H9 (cell line): ENCODE measurements at regions not wholly inside any gene's neighbourhood (a gene's known extent, or its start where the extent isn't known, plus 50 kb on each side); places are given as distances from the start of the nearest gene placed in this dataset.

ENCODE experiments used
- DNase-seq: peaks from one replicate; pipeline ENCODE4 v3.0.0-alpha.2; 2017
- H2AFZ ChIP-seq: one replicate; pipeline ENCODE4 v1.6.1; 2013; ENCODE audit warnings: mild to moderate bottlenecking, low read length, control low read depth, moderate library complexity
- H2AK5ac ChIP-seq: 2 replicates; pipeline ENCODE4 v1.6.1; 2013; ENCODE audit warnings: low read length, control low read depth, mixed read lengths; ENCODE audit not compliant: insufficient read length
- H2BK120ac ChIP-seq: one replicate; pipeline ENCODE4 v1.6.1; 2013; ENCODE audit warnings: low read depth, mild to moderate bottlenecking, low read length, control low read depth, inconsistent platforms; ENCODE audit not compliant: poor library complexity, severe bottlenecking
- H2BK12ac ChIP-seq: 2 replicates; pipeline ENCODE4 v1.6.1; 2013; ENCODE audit warnings: low read length, control low read depth, mixed read lengths, low read depth; ENCODE audit not compliant: insufficient read length
- H2BK15ac ChIP-seq: 2 replicates; pipeline ENCODE4 v1.6.1; 2013; ENCODE audit warnings: low read depth, low read length, control low read depth
- H2BK20ac ChIP-seq: one replicate; pipeline ENCODE4 v1.6.1; 2013; ENCODE audit warnings: low read depth, mild to moderate bottlenecking, low read length, control low read depth, inconsistent platforms; ENCODE audit not compliant: poor library complexity, severe bottlenecking
- H2BK5ac ChIP-seq: 2 replicates; pipeline ENCODE4 v1.6.1; 2013; ENCODE audit warnings: low read length, control low read depth, mixed read lengths; ENCODE audit not compliant: insufficient read length
- H3K14ac ChIP-seq: 2 replicates; pipeline ENCODE4 v1.6.1; 2013; ENCODE audit warnings: low read length, control low read depth; ENCODE audit not compliant: insufficient read depth
- H3K18ac ChIP-seq: 2 replicates; pipeline ENCODE4 v1.6.1; 2013; ENCODE audit warnings: low read depth, mild to moderate bottlenecking, mixed read lengths, low read length, control low read depth; ENCODE audit not compliant: insufficient read length
- H3K23ac ChIP-seq: 2 replicates; pipeline ENCODE4 v1.6.1; 2013; ENCODE audit warnings: low read length, control low read depth, mixed read lengths, low read depth; ENCODE audit not compliant: insufficient read length
- H3K23me2 ChIP-seq: 2 replicates; pipeline ENCODE4 v1.6.1; 2013; ENCODE audit warnings: low read depth, mild to moderate bottlenecking, mixed read lengths, low read length, control low read depth; ENCODE audit not compliant: insufficient read length, poor library complexity, severe bottlenecking
- H3K27ac ChIP-seq: 2 replicates; pipeline ENCODE4 v1.5.1; 2013; ENCODE audit warnings: low read length, control low read depth, mixed read lengths, low read depth; ENCODE audit not compliant: insufficient read length
- H3K27me3 ChIP-seq: 2 replicates; pipeline ENCODE4 v1.6.1; 2013; ENCODE audit warnings: low read length, control low read depth, inconsistent platforms; ENCODE audit not compliant: insufficient read depth
- H3K4ac ChIP-seq: 2 replicates; pipeline ENCODE4 v1.6.1; 2013; ENCODE audit warnings: low read depth, mild to moderate bottlenecking, control low read depth, inconsistent platforms, low read length, moderate library complexity
- H3K4me1 ChIP-seq: 2 replicates; pipeline ENCODE4 v1.6.1; 2013; ENCODE audit warnings: low read length, control low read depth, inconsistent platforms; ENCODE audit not compliant: insufficient read depth
- H3K4me2 ChIP-seq: 2 replicates; pipeline ENCODE4 v1.6.1; 2013; ENCODE audit warnings: low read length, control low read depth, mixed read lengths; ENCODE audit not compliant: insufficient read length, insufficient read depth
- H3K56ac ChIP-seq: 2 replicates; pipeline ENCODE4 v1.6.1; 2013; ENCODE audit warnings: low read depth, mild to moderate bottlenecking, mixed read lengths, low read length, control low read depth; ENCODE audit not compliant: insufficient read length
- H3K79me1 ChIP-seq: 2 replicates; pipeline ENCODE4 v1.6.1; 2013; ENCODE audit warnings: low read depth, mild to moderate bottlenecking, moderate library complexity, low read length, control low read depth, inconsistent platforms; ENCODE audit not compliant: insufficient read depth, poor library complexity, severe bottlenecking
- H3K79me2 ChIP-seq: 2 replicates; pipeline ENCODE4 v1.6.1; 2013; ENCODE audit warnings: low read length, control low read depth, inconsistent platforms; ENCODE audit not compliant: insufficient read depth
- H3K9ac ChIP-seq: 2 replicates; pipeline ENCODE4 v1.6.1; 2013; ENCODE audit warnings: low read length, control low read depth, mixed read lengths; ENCODE audit not compliant: insufficient read length; ENCODE audit errors: extremely low read depth
- H3K9me3 ChIP-seq: one replicate; pipeline ENCODE4 v1.6.1; 2013; ENCODE audit warnings: low read depth, low read length, inconsistent platforms; ENCODE audit not compliant: control insufficient read depth
- H3T11ph ChIP-seq: one replicate; pipeline ENCODE4 v1.6.1; 2013; ENCODE audit warnings: mild to moderate bottlenecking, low read length, control low read depth, inconsistent platforms
- H4K20me1 ChIP-seq: one replicate; pipeline ENCODE4 v1.6.1; 2013; ENCODE audit not compliant: control insufficient read depth, insufficient read length, insufficient read depth
- H4K5ac ChIP-seq: 2 replicates; pipeline ENCODE4 v1.6.1; 2013; ENCODE audit warnings: low read depth, mild to moderate bottlenecking, mixed read lengths, low read length, control low read depth; ENCODE audit not compliant: insufficient read length
- H4K8ac ChIP-seq: replicated peaks from 2 replicates; pipeline ENCODE4 v1.6.1; 2013; ENCODE audit warnings: low read length, control low read depth, mixed read lengths, low read depth; ENCODE audit not compliant: insufficient read length
- H4K91ac ChIP-seq: 2 replicates; pipeline ENCODE4 v1.6.1; 2013; ENCODE audit warnings: low read depth, mild to moderate bottlenecking, moderate library complexity, mixed read lengths, low read length, control low read depth; ENCODE audit not compliant: insufficient read length
- H3K27ac Mint-ChIP-seq, 3 experiments: 2 replicates in 2 of 3; 3 replicates in 1 of 3; pipeline ENCODE4 v1.8.0; 2020 to 2021; ENCODE audit warnings: mixed read lengths in 3 of 3, mild to moderate bottlenecking in 1 of 3, moderate library complexity in 1 of 3
- H3K27me3 Mint-ChIP-seq: 2 replicates; pipeline ENCODE4 v1.8.0; 2021; ENCODE audit warnings: low read depth, mild to moderate bottlenecking, moderate library complexity, mixed read lengths
- H3K36me3 Mint-ChIP-seq, 3 experiments: 2 replicates in 2 of 3; 3 replicates in 1 of 3; pipeline ENCODE4 v1.8.0; 2020 to 2021; ENCODE audit warnings: low read depth in 3 of 3, mixed read lengths in 3 of 3; ENCODE audit not compliant: insufficient read depth in 1 of 3
- H3K4me1 Mint-ChIP-seq, 2 experiments: 2 replicates each; pipeline ENCODE4 v1.8.0; 2020; ENCODE audit warnings: mixed read lengths in 2 of 2
- H3K4me3 Mint-ChIP-seq, 2 experiments: 2 replicates in 1 of 2; 3 replicates in 1 of 2; pipeline ENCODE4 v1.8.0; 2020 to 2021; ENCODE audit warnings: mild to moderate bottlenecking in 2 of 2, mixed read lengths in 2 of 2, moderate library complexity in 1 of 2
- H3K9me3 Mint-ChIP-seq, 2 experiments: 2 replicates in 1 of 2; 3 replicates in 1 of 2; pipeline ENCODE4 v1.8.0; 2020; ENCODE audit warnings: mild to moderate bottlenecking in 2 of 2, mixed read lengths in 2 of 2, moderate library complexity in 1 of 2
- WGBS: extraction: QIAGEN DNeasy Blood & Tissue Kit; methylation state at CpG from one replicate; pipeline ENCODE4 v1.1.7; 2013; ENCODE audit warnings: missing lambda C conversion rate, low lambda C conversion rate, mixed read lengths; ENCODE audit not compliant: insufficient read length; ENCODE audit errors: extremely low coverage; 5-methylcytosine and 5-hydroxymethylcytosine counted together
- TF ChIP-seq, protein P1 (sequence below): fragments of 200-600 bp; sonication (generic); conservative IDR thresholded peaks from 3 replicates; pipeline ENCODE4 v1.8.0; 2021; ENCODE audit warnings: antibody characterized with exemption, mild to moderate bottlenecking

DNA sequence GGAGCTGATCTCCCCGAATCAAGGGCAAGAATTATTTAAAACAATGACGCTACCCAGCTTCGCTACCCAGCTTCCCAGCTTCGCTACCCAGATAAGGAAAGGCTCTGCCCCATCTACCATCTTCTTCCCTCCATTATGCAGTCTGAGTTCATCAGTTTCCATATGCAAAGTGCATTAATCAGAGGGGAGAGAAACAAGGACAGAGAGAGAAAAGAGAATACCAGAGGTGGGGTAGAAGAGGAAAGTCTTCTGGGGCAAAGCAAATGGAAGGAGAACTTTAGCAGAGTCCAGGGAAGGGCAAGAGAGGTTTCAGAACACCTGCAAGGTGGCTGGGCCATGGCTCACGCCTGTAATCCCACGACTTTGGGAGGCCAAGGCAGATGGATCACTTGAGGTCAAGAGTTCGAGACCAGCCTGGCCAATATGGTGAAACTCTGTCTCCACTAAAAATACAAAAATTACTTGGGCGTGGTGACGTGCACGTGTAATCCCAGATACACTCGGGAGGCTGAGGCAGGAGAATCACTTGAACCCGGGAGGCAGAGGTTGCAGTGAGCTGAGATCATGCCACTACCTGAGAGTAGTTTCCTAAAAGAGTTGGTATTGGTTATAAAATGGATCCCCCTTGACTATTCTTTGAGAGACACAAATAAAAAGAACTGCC, 70.4 kb upstream of the SPATA12 start:
- Histone ChIP-seq H3K79me2 (no peaks in the 10 kb centered on the region), H3K56ac (no peak overlapping the region), H3T11ph (no peak overlapping the region), H3K4ac (no peak overlapping the region), H3K9ac (no peak overlapping the region), H2BK120ac (no peak overlapping the region), H3K4me2 (no peak overlapping the region), H2AFZ (no peak overlapping the region), H4K8ac (no peak overlapping the region), H3K27ac (no peak overlapping the region), H3K14ac (no peak overlapping the region), H4K5ac (no peak overlapping the region), H3K18ac (no peak overlapping the region), H2AK5ac (no peak overlapping the region), H3K27me3 (no peaks in the 10 kb centered on the region), H2BK15ac (no peak overlapping the region), H3K23me2 (no peaks in the 10 kb centered on the region), H3K23ac (no peak overlapping the region), H4K20me1 (no peaks in the 10 kb centered on the region), H3K4me1 (no peaks in the 10 kb centered on the region; the same call in 1 of the 2 replicates), H2BK20ac (no peak overlapping the region), H2BK5ac (no peak overlapping the region), H3K79me1 (no peaks in the 10 kb centered on the region), H2BK12ac (no peak overlapping the region), H4K91ac (no peak overlapping the region), H3K9me3 (no peaks in the 10 kb centered on the region)
- WGBS, result no CpG with 5 or more reads among the region's 12 CpGs
- peaks cover 19 to 26% of the 10 kb centered on the region in 2 experiments for H3K4me1 Mint-ChIP-seq
- no peak overlapping the region for H3K27ac Mint-ChIP-seq
- H3K27me3 Mint-ChIP-seq, result peaks cover 2% of the 10 kb centered on the region; the same call in 1 of the 2 replicates
- no peaks in the 10 kb centered on the region for H3K36me3 Mint-ChIP-seq
- no peak for DNase-seq
- H3K4me3 Mint-ChIP-seq, result no peak overlapping the region
- no peaks in the 10 kb centered on the region for H3K9me3 Mint-ChIP-seq
- TF ChIP-seq, protein P1, sequence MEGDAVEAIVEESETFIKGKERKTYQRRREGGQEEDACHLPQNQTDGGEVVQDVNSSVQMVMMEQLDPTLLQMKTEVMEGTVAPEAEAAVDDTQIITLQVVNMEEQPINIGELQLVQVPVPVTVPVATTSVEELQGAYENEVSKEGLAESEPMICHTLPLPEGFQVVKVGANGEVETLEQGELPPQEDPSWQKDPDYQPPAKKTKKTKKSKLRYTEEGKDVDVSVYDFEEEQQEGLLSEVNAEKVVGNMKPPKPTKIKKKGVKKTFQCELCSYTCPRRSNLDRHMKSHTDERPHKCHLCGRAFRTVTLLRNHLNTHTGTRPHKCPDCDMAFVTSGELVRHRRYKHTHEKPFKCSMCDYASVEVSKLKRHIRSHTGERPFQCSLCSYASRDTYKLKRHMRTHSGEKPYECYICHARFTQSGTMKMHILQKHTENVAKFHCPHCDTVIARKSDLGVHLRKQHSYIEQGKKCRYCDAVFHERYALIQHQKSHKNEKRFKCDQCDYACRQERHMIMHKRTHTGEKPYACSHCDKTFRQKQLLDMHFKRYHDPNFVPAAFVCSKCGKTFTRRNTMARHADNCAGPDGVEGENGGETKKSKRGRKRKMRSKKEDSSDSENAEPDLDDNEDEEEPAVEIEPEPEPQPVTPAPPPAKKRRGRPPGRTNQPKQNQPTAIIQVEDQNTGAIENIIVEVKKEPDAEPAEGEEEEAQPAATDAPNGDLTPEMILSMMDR, result no peak
